ENCODE measurements at regions not wholly inside any gene's neighbourhood (a gene's known extent, or its start where the extent isn't known, plus 50 kb on each side); places are given as distances from the start of the nearest gene placed in this dataset.
"Not testable (repeated sequence)": the region's sequence is repeated elsewhere in the genome, so short reads cannot be mapped to it uniquely, and the experiment has no call there.

DNA sequence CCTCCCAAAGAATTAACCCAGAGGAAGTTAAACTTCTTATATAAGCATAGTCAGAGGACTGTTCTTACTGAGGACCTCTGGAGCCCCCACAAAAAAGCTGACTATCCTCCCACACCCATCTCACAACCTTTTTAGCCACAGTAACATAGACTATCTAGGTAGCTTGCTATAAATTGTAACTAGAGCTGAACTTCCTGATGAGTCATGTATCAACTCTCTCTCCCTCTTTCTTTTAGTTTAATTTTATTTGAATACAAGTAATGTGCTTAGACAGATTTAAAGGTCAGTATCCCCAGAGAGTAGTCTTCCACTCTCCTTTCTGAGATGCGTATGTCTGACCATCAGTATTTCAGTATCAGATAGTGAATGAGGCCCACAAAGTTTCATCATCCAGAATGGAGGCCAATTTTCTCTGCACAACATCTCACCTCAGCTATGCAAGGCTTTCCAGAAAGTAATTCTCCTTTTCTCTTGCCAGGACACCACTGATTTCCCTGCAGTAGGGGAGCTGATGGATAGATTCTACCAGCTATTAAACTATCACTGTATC lies 104.0 kb upstream of the MYRIP start:
- no peak overlapping the region for H3K27ac ChIP-seq (ENCODE audit: low read depth, low read length)
- no peak overlapping the region for H3K4me3 ChIP-seq (ENCODE audit: low read length in 3 of 3)
- no peaks in the 10 kb centered on the region for H3K9me3 ChIP-seq (ENCODE audit: control insufficient read depth in 3 of 3, low read length in 3 of 3)
- no peaks in the 10 kb centered on the region for H3K27me3 ChIP-seq (ENCODE audit: control insufficient read depth in 3 of 3, insufficient read depth in 3 of 3, low read length in 3 of 3)
- no peaks in the 10 kb centered on the region for H3K36me3 ChIP-seq (ENCODE audit: control insufficient read depth in 3 of 3, insufficient read depth in 3 of 3, low read length in 3 of 3)
- H3K4me1 ChIP-seq (ENCODE audit: control insufficient read depth in 3 of 3, insufficient read depth in 3 of 3, low read length in 3 of 3): no peaks in the 10 kb centered on the region
- H3K9ac ChIP-seq (ENCODE audit: low read depth in 1 of 3, low read length in 3 of 3): no peak overlapping the region

DNA sequence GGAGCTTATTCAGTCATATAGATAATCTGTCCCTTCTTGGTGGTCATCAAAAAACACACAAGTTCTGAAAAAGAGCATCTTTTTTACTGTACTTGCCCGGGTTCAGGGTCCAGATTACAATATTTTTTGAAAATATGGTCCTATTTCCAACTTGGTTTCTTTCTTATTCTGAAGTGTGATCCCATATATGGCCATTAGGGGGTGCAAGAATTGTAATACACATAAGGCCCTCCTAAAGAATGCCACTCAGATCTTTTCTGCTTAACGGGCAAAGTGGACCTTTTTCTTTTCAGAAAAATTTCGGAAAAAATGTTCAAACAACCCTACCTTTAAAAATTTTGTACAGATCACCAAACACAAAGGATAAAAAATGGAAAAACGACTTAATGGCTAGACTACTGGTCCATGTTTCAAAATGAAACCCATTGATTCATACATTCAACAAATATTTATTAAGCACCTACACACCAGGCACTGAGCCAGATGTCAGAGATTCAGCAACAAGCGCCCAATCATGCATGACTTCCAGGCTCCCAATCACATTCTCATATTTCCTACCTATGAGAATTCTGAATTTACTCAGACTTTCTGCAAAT lies 102.0 kb upstream of the MYRIP start:
- Histone ChIP-seq H3K9me3 (ENCODE audit: control insufficient read depth in 3 of 3, low read length in 3 of 3) (no peaks in the 10 kb centered on the region), H3K4me1 (ENCODE audit: control insufficient read depth in 3 of 3, insufficient read depth in 3 of 3, low read length in 3 of 3) (no peaks in the 10 kb centered on the region), H3K9ac (ENCODE audit: low read depth in 1 of 3, low read length in 3 of 3) (no peak overlapping the region), H3K36me3 (ENCODE audit: control insufficient read depth in 3 of 3, insufficient read depth in 3 of 3, low read length in 3 of 3) (no peaks in the 10 kb centered on the region), H3K27ac (ENCODE audit: low read depth, low read length) (no peak overlapping the region), H3K4me3 (ENCODE audit: low read length in 3 of 3) (no peak overlapping the region), H3K27me3 (ENCODE audit: control insufficient read depth in 3 of 3, insufficient read depth in 3 of 3, low read length in 3 of 3) (no peaks in the 10 kb centered on the region)

DNA sequence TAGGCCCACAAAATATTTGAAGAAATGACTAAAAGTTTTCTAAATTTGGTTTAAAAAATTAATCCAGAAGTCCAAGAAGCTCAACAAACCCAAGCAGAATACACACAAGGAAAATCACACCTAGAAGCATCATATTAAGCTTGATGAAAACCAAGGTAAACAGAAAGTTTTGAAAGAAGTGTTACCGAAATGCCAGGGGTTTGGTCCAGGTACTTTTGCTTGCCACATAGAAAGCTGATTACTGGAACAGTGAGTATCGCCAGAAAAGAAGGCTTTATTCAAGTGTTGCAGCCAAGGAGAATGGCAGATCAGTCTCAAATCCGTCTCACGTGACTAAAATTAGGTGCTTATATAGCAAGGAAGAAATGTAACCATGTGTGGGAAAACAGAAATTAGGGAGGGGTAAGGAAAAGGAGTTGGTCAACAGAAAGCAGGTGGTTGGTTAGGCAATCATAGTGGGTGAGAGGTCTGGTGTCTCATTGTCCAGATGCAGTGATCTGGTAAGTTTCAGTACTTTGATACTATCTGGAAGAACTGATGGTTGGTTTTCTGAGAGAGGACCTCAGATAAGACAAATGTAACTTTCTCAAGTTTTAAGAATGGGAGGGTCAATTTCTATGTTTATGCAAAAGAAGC lies 96.9 kb upstream of the MYRIP start:
- Histone ChIP-seq H3K27ac (ENCODE audit: low read depth, low read length) (no peak overlapping the region), H3K9ac (ENCODE audit: low read depth in 1 of 3, low read length in 3 of 3) (no peak overlapping the region), H3K9me3 (ENCODE audit: control insufficient read depth in 3 of 3, low read length in 3 of 3) (no peaks in the 10 kb centered on the region), H3K27me3 (ENCODE audit: control insufficient read depth in 3 of 3, insufficient read depth in 3 of 3, low read length in 3 of 3) (no peaks in the 10 kb centered on the region), H3K36me3 (ENCODE audit: control insufficient read depth in 3 of 3, insufficient read depth in 3 of 3, low read length in 3 of 3) (no peaks in the 10 kb centered on the region), H3K4me3 (ENCODE audit: low read length in 3 of 3) (no peak overlapping the region), H3K4me1 (ENCODE audit: control insufficient read depth in 3 of 3, insufficient read depth in 3 of 3, low read length in 3 of 3) (no peaks in the 10 kb centered on the region)

DNA sequence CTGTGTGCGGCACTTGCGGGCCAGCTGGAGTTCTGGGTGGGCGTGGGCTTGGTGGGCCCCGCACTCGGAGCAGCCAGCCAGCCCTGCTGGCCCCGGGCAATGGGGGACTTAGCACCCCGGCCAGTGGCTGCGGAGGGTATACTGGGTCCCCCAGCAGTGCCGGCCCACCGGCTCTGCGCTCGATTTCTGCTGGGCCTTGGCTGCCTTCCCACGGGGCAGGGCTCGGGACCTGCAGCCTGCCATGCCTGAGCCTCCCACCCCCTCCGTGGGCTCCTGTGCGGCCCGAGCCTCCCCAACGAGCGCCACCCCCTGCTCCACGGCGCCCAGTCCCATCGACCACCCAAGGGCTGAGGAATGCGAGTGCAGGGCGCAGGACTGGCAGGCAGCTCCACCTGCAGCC lies 96.1 kb upstream of the MYRIP start:
- H3K9ac ChIP-seq (ENCODE audit: low read depth in 1 of 3, low read length in 3 of 3); H3K27me3 ChIP-seq (ENCODE audit: control insufficient read depth in 3 of 3, insufficient read depth in 3 of 3, low read length in 3 of 3); H3K27ac ChIP-seq (ENCODE audit: low read depth, low read length); H3K9me3 ChIP-seq (ENCODE audit: control insufficient read depth in 3 of 3, low read length in 3 of 3); H3K36me3 ChIP-seq (ENCODE audit: control insufficient read depth in 3 of 3, insufficient read depth in 3 of 3, low read length in 3 of 3); H3K4me1 ChIP-seq (ENCODE audit: control insufficient read depth in 3 of 3, insufficient read depth in 3 of 3, low read length in 3 of 3); H3K4me3 ChIP-seq (ENCODE audit: low read length in 3 of 3): not testable (repeated sequence)

DNA sequence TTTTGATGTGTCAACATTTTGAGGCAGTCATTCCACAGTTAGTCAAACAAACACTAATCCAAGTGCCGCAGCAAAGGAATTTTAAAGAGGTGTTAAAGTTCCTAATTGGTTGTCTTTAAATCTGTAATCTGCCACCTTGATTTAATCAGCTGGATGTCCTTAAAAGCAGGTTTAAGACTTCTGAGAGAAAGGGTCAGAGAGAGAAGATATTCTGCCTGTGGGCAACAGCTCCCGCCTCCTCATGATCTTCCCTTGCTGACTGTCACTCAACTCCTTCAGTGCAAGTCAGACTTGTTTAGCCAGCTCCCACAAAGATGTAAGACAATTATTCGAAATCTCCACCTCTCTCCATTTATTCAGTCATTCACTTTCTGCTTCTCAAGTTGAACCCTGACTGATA lies 92.6 kb upstream of the MYRIP start:
- Histone ChIP-seq H3K4me3 (ENCODE audit: low read length in 3 of 3) (no peak overlapping the region), H3K27me3 (ENCODE audit: control insufficient read depth in 3 of 3, insufficient read depth in 3 of 3, low read length in 3 of 3) (no peaks in the 10 kb centered on the region), H3K4me1 (ENCODE audit: control insufficient read depth in 3 of 3, insufficient read depth in 3 of 3, low read length in 3 of 3) (no peaks in the 10 kb centered on the region), H3K9ac (ENCODE audit: low read depth in 1 of 3, low read length in 3 of 3) (no peak overlapping the region), H3K36me3 (ENCODE audit: control insufficient read depth in 3 of 3, insufficient read depth in 3 of 3, low read length in 3 of 3) (no peaks in the 10 kb centered on the region), H3K27ac (ENCODE audit: low read depth, low read length) (no peak overlapping the region), H3K9me3 (ENCODE audit: control insufficient read depth in 3 of 3, low read length in 3 of 3) (no peaks in the 10 kb centered on the region)

DNA sequence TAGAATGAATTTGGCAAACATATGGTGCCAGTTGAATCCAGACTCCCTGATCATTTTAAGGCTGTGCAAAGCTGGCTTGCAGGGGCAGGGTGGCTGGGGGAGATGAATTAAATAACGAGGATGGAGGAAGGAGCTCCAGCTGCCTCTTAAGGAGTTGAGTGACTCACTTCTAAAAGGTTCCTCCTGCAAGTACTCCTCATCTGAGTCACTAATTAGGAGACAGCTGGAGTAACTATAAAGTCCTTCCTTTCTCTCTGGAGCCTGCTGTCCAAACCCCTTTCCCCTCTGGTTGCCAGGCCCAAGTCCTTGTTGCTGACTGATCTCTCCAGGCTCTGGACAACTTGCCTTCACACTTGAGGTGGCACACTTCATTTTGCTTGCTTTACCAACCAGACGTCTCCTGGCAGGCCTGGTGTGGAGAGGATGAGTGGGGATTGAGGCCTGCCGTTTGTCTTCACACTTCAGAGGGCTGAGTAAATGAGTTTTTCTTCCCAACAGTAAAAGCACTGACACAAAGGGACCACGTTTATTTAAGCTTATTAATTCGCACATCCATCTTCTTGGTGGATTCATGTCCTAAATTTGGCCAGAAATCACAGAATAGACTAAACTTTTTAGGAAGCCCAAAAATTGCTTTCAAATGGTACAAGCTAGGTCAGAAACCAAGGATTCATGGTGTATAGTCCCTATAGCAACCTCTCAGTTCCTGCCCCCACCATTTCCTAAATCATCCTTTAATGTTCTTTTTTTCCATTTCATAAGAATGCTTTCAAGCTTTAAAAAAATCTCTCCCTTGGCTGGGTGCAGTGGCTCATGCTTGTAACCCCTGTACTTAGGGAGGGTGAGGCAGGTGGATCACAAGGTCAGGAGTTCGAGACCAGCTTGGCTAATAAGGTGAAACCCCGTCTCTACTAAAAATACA lies 90.5 kb upstream of the MYRIP start:
- Histone ChIP-seq H3K9me3 (ENCODE audit: control insufficient read depth in 3 of 3, low read length in 3 of 3) (no peaks in the 10 kb centered on the region), H3K27ac (ENCODE audit: low read depth, low read length) (no peak overlapping the region), H3K27me3 (ENCODE audit: control insufficient read depth in 3 of 3, insufficient read depth in 3 of 3, low read length in 3 of 3) (no peaks in the 10 kb centered on the region), H3K9ac (ENCODE audit: low read depth in 1 of 3, low read length in 3 of 3) (no peak overlapping the region), H3K4me3 (ENCODE audit: low read length in 3 of 3) (no peak overlapping the region), H3K4me1 (ENCODE audit: control insufficient read depth in 3 of 3, insufficient read depth in 3 of 3, low read length in 3 of 3) (no peaks in the 10 kb centered on the region), H3K36me3 (ENCODE audit: control insufficient read depth in 3 of 3, insufficient read depth in 3 of 3, low read length in 3 of 3) (no peaks in the 10 kb centered on the region)

DNA sequence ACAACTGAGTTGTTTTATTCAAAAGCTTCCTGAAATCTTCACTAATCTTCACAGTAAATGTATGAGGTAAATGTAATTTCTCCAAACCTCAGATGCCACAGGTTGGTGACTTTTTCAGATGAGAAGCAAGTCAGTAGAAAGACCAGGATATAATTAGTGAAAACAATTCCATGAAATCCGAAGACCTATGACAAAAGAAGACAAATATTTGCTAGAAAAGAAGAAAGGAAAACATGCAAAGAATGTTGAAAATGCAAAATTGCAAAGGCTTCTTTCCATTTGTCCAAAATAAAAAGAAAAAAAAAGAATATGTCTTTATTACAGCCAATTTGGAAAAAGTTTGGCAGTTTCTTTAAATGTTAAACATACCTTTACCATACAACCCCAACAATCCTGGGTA lies 88.3 kb upstream of the MYRIP start:
- Histone ChIP-seq H3K4me3 (ENCODE audit: low read length in 3 of 3) (no peak overlapping the region), H3K36me3 (ENCODE audit: control insufficient read depth in 3 of 3, insufficient read depth in 3 of 3, low read length in 3 of 3) (no peaks in the 10 kb centered on the region), H3K9me3 (ENCODE audit: control insufficient read depth in 3 of 3, low read length in 3 of 3) (no peaks in the 10 kb centered on the region), H3K27ac (ENCODE audit: low read depth, low read length) (no peak overlapping the region), H3K4me1 (ENCODE audit: control insufficient read depth in 3 of 3, insufficient read depth in 3 of 3, low read length in 3 of 3) (no peaks in the 10 kb centered on the region), H3K27me3 (ENCODE audit: control insufficient read depth in 3 of 3, insufficient read depth in 3 of 3, low read length in 3 of 3) (no peaks in the 10 kb centered on the region), H3K9ac (ENCODE audit: low read depth in 1 of 3, low read length in 3 of 3) (no peak overlapping the region)

DNA sequence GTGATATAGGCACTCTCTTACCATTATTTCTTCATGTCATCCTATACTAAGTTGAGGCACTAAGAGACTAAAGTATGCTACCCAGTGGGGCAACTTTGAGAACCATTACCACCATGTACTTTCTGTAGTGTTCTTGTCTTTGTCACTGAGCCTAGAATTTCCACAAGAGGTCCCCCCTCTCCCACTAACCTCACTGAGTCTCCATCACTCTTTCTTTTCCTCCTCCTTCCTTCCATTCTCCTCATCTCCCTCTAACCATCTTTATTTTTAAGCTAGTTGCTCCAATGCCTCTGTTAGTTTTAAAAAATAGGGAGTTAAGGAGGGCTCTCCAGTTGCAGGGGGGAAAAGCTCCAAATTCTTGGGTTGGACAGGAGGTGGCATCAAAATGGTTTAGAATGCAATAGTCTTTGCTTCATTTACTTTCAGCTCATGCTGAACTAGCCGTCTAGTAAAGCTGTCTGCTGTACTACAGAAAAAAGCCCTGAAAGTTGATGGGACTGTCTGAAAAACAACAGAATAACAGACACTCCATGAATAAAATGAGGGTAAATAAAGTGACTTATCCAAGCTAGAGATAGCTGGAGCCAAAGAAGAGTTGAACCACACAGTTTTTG lies 85.1 kb upstream of the MYRIP start:
- no peaks in the 10 kb centered on the region for H3K27me3 ChIP-seq (ENCODE audit: control insufficient read depth in 3 of 3, insufficient read depth in 3 of 3, low read length in 3 of 3)
- no peak overlapping the region for H3K9ac ChIP-seq (ENCODE audit: low read depth in 1 of 3, low read length in 3 of 3)
- no peaks in the 10 kb centered on the region for H3K9me3 ChIP-seq (ENCODE audit: control insufficient read depth in 3 of 3, low read length in 3 of 3)
- no peak overlapping the region for H3K27ac ChIP-seq (ENCODE audit: low read depth, low read length)
- H3K4me3 ChIP-seq (ENCODE audit: low read length in 3 of 3): no peak overlapping the region
- no peaks in the 10 kb centered on the region for H3K36me3 ChIP-seq (ENCODE audit: control insufficient read depth in 3 of 3, insufficient read depth in 3 of 3, low read length in 3 of 3)
- H3K4me1 ChIP-seq (ENCODE audit: control insufficient read depth in 3 of 3, insufficient read depth in 3 of 3, low read length in 3 of 3): no peaks in the 10 kb centered on the region

DNA sequence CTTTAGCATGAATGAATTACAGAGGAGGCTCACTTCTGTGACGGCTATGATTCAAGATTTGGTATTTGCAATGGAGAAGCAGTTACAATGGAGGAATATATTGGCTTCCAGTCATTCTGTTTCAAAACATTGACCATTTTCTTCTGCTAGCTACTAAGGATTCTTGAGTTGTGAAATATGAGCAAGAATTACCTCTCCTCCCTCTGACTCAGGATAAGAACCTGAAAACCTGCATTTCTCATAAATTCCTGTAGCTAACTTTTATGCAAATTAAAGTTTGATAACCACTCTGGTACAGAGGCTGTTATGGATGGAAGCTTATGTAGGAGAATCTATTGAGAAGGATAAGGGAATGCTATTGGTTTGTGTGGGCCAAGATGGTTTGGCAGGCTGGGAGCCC lies 84.1 kb upstream of the MYRIP start:
- Histone ChIP-seq H3K4me3 (ENCODE audit: low read length in 3 of 3) (no peak overlapping the region), H3K9ac (ENCODE audit: low read depth in 1 of 3, low read length in 3 of 3) (no peak overlapping the region), H3K27ac (ENCODE audit: low read depth, low read length) (no peak overlapping the region), H3K27me3 (ENCODE audit: control insufficient read depth in 3 of 3, insufficient read depth in 3 of 3, low read length in 3 of 3) (no peaks in the 10 kb centered on the region), H3K36me3 (ENCODE audit: control insufficient read depth in 3 of 3, insufficient read depth in 3 of 3, low read length in 3 of 3) (no peaks in the 10 kb centered on the region), H3K4me1 (ENCODE audit: control insufficient read depth in 3 of 3, insufficient read depth in 3 of 3, low read length in 3 of 3) (no peaks in the 10 kb centered on the region), H3K9me3 (ENCODE audit: control insufficient read depth in 3 of 3, low read length in 3 of 3) (no peaks in the 10 kb centered on the region)

DNA sequence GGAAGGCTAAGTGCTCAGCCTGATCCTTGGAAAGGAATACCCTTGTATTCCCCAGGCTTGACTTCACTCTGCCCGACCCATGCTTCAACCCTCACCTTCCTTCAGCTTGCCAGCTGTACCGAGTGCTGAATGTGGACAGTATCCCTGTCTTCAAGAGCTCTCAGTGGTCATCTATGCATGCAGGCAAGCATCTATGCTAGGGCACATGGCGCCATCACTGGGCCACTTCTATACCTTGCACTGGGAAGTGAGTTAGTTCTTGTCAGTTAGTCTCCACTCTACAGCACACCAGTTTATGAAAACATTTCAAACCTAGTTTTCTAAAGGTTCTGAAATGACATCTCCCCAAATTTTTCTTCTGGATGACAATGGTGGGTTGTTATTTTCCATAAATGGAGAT lies 82.0 kb upstream of the MYRIP start:
- Histone ChIP-seq H3K9ac (ENCODE audit: low read depth in 1 of 3, low read length in 3 of 3) (no peak overlapping the region), H3K9me3 (ENCODE audit: control insufficient read depth in 3 of 3, low read length in 3 of 3) (no peaks in the 10 kb centered on the region), H3K36me3 (ENCODE audit: control insufficient read depth in 3 of 3, insufficient read depth in 3 of 3, low read length in 3 of 3) (no peaks in the 10 kb centered on the region), H3K4me3 (ENCODE audit: low read length in 3 of 3) (no peak overlapping the region), H3K27me3 (ENCODE audit: control insufficient read depth in 3 of 3, insufficient read depth in 3 of 3, low read length in 3 of 3) (no peaks in the 10 kb centered on the region), H3K27ac (ENCODE audit: low read depth, low read length) (no peak overlapping the region), H3K4me1 (ENCODE audit: control insufficient read depth in 3 of 3, insufficient read depth in 3 of 3, low read length in 3 of 3) (no peaks in the 10 kb centered on the region)
